Uterus (tissue), 2 donors: ENCODE measurements at regions not wholly inside any gene's neighbourhood (a gene's known extent, or its start where the extent isn't known, plus 50 kb on each side); places are given as distances from the start of the nearest gene placed in this dataset.

ENCODE experiments used
- POLR2A ChIP-seq, 2 donors: fragments of 450-650 bp; IDR thresholded peaks; one replicate each; pipeline ENCODE4 v1.6.1; 2016; ENCODE audit warnings: antibody characterized with exemption in 2 of 2, mild to moderate bottlenecking in 1 of 2, moderate library complexity in 1 of 2
- TF ChIP-seq, protein P1 (sequence below), 4 experiments: fragments of 200-600 bp in 2 of 4; fragments of 450-650 bp in 2 of 4; sonication (generic) in 2 of 4; IDR thresholded peaks; one replicate each; pipeline ENCODE4 v1.5.1; 2016 to 2019; ENCODE audit warnings: antibody characterized with exemption in 4 of 4, mild to moderate bottlenecking in 2 of 4, moderate library complexity in 1 of 4

GRCh38 chr1:213702703-213703102 is 285.1 kb upstream of the PROX1 start:
- TF ChIP-seq, protein P1, sequence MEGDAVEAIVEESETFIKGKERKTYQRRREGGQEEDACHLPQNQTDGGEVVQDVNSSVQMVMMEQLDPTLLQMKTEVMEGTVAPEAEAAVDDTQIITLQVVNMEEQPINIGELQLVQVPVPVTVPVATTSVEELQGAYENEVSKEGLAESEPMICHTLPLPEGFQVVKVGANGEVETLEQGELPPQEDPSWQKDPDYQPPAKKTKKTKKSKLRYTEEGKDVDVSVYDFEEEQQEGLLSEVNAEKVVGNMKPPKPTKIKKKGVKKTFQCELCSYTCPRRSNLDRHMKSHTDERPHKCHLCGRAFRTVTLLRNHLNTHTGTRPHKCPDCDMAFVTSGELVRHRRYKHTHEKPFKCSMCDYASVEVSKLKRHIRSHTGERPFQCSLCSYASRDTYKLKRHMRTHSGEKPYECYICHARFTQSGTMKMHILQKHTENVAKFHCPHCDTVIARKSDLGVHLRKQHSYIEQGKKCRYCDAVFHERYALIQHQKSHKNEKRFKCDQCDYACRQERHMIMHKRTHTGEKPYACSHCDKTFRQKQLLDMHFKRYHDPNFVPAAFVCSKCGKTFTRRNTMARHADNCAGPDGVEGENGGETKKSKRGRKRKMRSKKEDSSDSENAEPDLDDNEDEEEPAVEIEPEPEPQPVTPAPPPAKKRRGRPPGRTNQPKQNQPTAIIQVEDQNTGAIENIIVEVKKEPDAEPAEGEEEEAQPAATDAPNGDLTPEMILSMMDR (IDR thresholded peaks at IDR 0.05), result no peak
- no peak for TF ChIP-seq POLR2A (IDR thresholded peaks at IDR 0.05)
